Common myeloid progenitor, CD34-positive (primary cell): ENCODE measurements at regions not wholly inside any gene's neighbourhood (a gene's known extent, or its start where the extent isn't known, plus 50 kb on each side); places are given as distances from the start of the nearest gene placed in this dataset.

Experiments
- CTCF ChIA-PET: fragments of 350-600 bp; sonication (Branson Sonifier 250); formaldehyde crosslinking; loops from one replicate; lab custom pipeline; 2021; ENCODE audit warnings: antibody characterized with exemption; lab: Charles Lee
- POLR2A ChIA-PET: fragments of 350-600 bp; sonication (Branson Sonifier 250); formaldehyde crosslinking; loops from one replicate; lab custom pipeline; 2021; ENCODE audit warnings: antibody characterized with exemption; lab: Charles Lee
- DNase-seq, 3 donors: peaks; one replicate each; pipeline versions ENCODE4 v3.0.0 to v3.0.0-alpha.2; 2013
- H3K27ac ChIP-seq, 2 experiments: 1 replicate in 1 of 2; 2 replicates in 1 of 2; pipeline ENCODE4 v1.7.0; 2013; ENCODE audit warnings: inconsistent platforms in 2 of 2, low read length in 2 of 2, mild to moderate bottlenecking in 2 of 2, low read depth in 1 of 2, moderate library complexity in 1 of 2; ENCODE audit not compliant: severe bottlenecking in 2 of 2, insufficient read depth in 1 of 2, poor library complexity in 1 of 2
- H3K27me3 ChIP-seq, 5 experiments: replicated peaks in 2 of 5; 1 replicate in 3 of 5; 2 replicates in 2 of 5; pipeline versions ENCODE4 v1.6.1 to v1.7.0; 2013; ENCODE audit warnings: low read length in 4 of 5, mild to moderate bottlenecking in 2 of 5, moderate library complexity in 2 of 5, inconsistent platforms in 1 of 5; ENCODE audit not compliant: insufficient read depth in 5 of 5, control insufficient read depth in 4 of 5
- H3K36me3 ChIP-seq, 4 experiments: 1 replicate in 2 of 4; 2 replicates in 2 of 4; pipeline versions ENCODE4 v1.6.1 to v1.7.0; 2013; ENCODE audit warnings: low read length in 3 of 4, control low read depth in 1 of 4, mild to moderate bottlenecking in 1 of 4; ENCODE audit not compliant: control insufficient read depth in 4 of 4, insufficient read depth in 4 of 4
- H3K4me1 ChIP-seq, 4 experiments: 1 replicate in 3 of 4; 2 replicates in 1 of 4; pipeline versions ENCODE4 v1.6.1 to v1.7.1; 2013; ENCODE audit warnings: low read length in 3 of 4, mild to moderate bottlenecking in 3 of 4, control low read depth in 1 of 4, inconsistent platforms in 1 of 4, moderate library complexity in 1 of 4; ENCODE audit not compliant: control insufficient read depth in 4 of 4, insufficient read depth in 4 of 4; ENCODE audit errors: control extremely low read depth in 1 of 4
- H3K4me3 ChIP-seq, 7 experiments: 1 replicate in 4 of 7; 2 replicates in 3 of 7; pipeline versions ENCODE4 v1.5.1 to v1.7.0; 2013; ENCODE audit warnings: mild to moderate bottlenecking in 7 of 7, low read length in 6 of 7, moderate library complexity in 6 of 7, inconsistent platforms in 2 of 7, low read depth in 2 of 7, control low read depth in 1 of 7; ENCODE audit not compliant: insufficient read depth in 4 of 7, control insufficient read depth in 1 of 7; ENCODE audit errors: extremely low read depth in 1 of 7
- H3K9me3 ChIP-seq, 5 experiments: 1 replicate in 4 of 5; 2 replicates in 1 of 5; pipeline versions ENCODE4 v1.6.1 to v1.7.1; 2013; ENCODE audit warnings: low read length in 4 of 5, mild to moderate bottlenecking in 2 of 5, inconsistent platforms in 1 of 5, low read depth in 1 of 5, moderate library complexity in 1 of 5; ENCODE audit not compliant: control insufficient read depth in 4 of 5, insufficient read depth in 2 of 5; ENCODE audit errors: control extremely low read depth in 1 of 5
- WGBS: methylation state at CpG from one replicate; pipeline ENCODE4 v1.1.5; 2013; ENCODE audit not compliant: insufficient coverage; 5-methylcytosine and 5-hydroxymethylcytosine counted together

DNA sequence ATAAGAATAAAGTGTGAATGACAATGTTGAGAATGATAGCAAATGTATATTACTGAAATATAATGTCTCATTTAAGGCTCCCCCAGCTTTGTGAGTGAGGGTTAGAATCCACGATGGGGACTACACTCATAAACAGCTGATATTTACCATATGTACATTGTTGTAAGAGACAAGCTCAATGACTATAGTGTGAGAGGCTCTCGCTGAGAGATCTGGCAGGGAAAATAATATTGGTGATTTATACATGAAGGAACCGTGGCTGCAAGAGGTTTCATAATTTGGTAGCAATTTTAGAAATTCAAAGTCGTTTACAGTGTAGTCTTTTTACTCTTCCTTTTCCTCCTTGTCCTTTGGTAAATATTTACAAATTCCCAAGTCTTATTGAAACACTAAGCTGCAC is 342.2 kb upstream of the AKR1E2 start:
- Histone ChIP-seq H3K4me1 (no peaks in the 10 kb centered on the region), H3K9me3 (peaks cover 0 to 3% (median 1%) of the 10 kb centered on the region in 5 experiments), H3K27ac (no peak overlapping the region), H3K36me3 (no peaks in the 10 kb centered on the region), H3K27me3 (no peaks in the 10 kb centered on the region), H3K4me3 (no peak overlapping the region)
- CTCF ChIA-PET = no interaction called here
- POLR2A ChIA-PET = no interaction called here
- 100% methylated on average over 1 of the region's 4 CpGs for WGBS
- no peak for DNase-seq

DNA sequence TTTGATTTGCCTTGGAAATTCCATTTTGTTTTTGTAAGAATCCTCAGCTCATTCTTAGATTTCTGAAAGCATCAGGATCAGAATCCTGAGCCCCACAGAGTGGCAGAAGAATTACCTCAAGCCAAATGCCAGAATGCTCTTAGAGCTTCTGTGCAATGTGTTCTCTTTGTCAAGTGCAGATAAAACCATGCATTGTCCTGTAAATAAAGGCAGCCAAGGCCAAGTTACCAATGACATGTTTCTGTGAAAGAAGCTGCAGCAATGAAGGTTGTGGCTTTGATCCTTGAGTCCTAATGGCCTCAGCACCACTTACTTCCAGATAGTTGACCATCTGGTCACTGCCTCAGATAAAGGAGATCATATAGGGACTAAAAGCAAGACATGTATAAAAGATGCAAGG is 343.3 kb upstream of the AKR1E2 start:
- Histone ChIP-seq H3K9me3 (peaks cover 0 to 3% (median 1%) of the 10 kb centered on the region in 5 experiments), H3K36me3 (no peaks in the 10 kb centered on the region), H3K27ac (no peak overlapping the region), H3K27me3 (no peaks in the 10 kb centered on the region), H3K4me3 (no peak overlapping the region), H3K4me1 (no peaks in the 10 kb centered on the region)
- CTCF ChIA-PET = no interaction called here
- no peak for DNase-seq
- POLR2A ChIA-PET = no interaction called here

GRCh38 chr10:4481192-4481591 is 344.8 kb upstream of the AKR1E2 start:
- H3K27ac ChIP-seq = no peak overlapping the region
- ChIA-PET POLR2A (no interaction called here), CTCF (no interaction called here)
- H3K4me3 ChIP-seq = no peak overlapping the region
- peaks cover 0 to 3% (median 0%) of the 10 kb centered on the region in 5 experiments for H3K9me3 ChIP-seq
- no peak for DNase-seq
- H3K36me3 ChIP-seq = no peaks in the 10 kb centered on the region
- no peaks in the 10 kb centered on the region for H3K27me3 ChIP-seq
- H3K4me1 ChIP-seq = no peaks in the 10 kb centered on the region

DNA sequence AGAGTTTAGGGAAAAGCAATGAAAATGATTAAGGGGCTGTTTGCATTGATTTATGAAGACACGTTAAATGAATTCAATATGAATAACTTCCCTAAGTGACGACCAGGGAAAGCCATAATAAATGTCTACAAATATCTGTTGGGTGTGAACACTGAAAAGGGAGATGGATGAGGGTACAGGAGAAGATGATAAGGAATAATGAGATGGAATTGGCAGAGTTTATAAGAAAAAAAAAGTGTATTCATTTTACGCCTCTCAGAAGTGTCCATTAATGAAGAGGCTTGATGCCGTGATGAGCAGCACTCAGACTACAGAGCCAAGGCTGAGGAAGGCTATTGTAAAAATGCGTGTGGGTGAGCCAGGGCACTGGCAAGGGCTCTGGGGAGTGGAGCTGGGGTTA is 346.7 kb upstream of the AKR1E2 start:
- Histone ChIP-seq H3K4me3 (no peak overlapping the region), H3K27me3 (no peaks in the 10 kb centered on the region), H3K4me1 (no peaks in the 10 kb centered on the region), H3K9me3 (peaks cover 0 to 3% (median 0%) of the 10 kb centered on the region in 5 experiments), H3K27ac (no peak overlapping the region), H3K36me3 (no peaks in the 10 kb centered on the region)
- ChIA-PET POLR2A (no interaction called here), CTCF (no interaction called here)
- no peak for DNase-seq
- 100% methylated on average over 5 of the region's 5 CpGs for WGBS

DNA sequence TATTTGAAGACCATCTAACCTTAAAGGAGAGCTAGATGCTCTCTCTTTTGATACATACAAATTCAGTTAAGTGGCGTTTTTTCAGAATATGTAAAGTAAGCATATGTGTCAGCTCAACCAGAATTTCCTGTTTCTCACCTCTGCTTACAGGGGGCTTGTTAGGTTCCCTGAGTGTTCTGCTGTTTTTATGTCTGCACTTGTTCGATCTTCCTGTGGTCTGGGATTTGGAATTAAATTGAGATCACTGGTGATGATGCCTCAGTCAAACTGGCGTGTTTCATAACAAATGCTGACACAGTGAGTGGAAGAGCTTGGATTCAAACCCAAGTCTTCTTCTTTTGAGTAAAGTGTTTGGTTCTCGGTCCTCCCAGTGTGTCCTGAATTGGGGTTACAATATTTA is 348.3 kb upstream of the AKR1E2 start:
- Histone ChIP-seq H3K27ac (no peak overlapping the region), H3K4me3 (no peak overlapping the region), H3K9me3 (peaks cover 0 to 3% (median 0%) of the 10 kb centered on the region in 5 experiments), H3K36me3 (no peaks in the 10 kb centered on the region), H3K4me1 (no peaks in the 10 kb centered on the region), H3K27me3 (no peaks in the 10 kb centered on the region)
- WGBS = no CpG with 5 or more reads among the region's 4 CpGs
- peak in 1 of 3 donors; percentile 5 for DNase-seq
- POLR2A ChIA-PET = no interaction called here
- CTCF ChIA-PET = no interaction called here

- Histone ChIP-seq H3K36me3 (no peaks in the 10 kb centered on the region), H3K9me3 (peaks cover 0 to 3% (median 0%) of the 10 kb centered on the region in 5 experiments), H3K4me3 (no peak overlapping the region), H3K27me3 (no peaks in the 10 kb centered on the region), H3K4me1 (no peaks in the 10 kb centered on the region), H3K27ac (no peak overlapping the region)
- 99% methylated on average over 13 of the region's 13 CpGs for WGBS
- POLR2A ChIA-PET = no interaction called here
- no peak for DNase-seq
- CTCF ChIA-PET = no interaction called here
Measured at GRCh38 chr10:4475827-4476490, 350.0 kb upstream of the AKR1E2 start.

DNA sequence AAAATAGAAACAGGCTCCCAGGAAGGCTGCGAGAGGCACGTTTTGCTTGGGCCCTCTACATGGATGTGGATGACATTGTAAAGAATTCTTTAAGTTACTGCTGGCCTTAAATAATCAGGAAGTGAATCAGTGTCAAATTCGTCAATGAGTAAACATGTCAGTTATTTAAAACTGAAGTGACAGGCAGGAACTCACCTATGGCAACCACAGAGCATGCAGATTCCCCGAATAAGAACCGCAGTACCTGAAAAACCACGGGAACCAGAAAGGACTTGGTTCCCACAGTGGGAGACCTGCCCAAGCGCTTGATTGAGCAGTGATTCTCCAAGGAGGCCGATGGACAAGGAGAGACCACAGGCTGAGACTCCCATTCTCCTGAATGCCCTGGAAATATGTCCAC is 351.2 kb upstream of the AKR1E2 start:
- H3K27ac ChIP-seq = no peak overlapping the region

More for the DNA sequence above, 351.2 kb upstream of the AKR1E2 start:
- H3K36me3 ChIP-seq = no peaks in the 10 kb centered on the region
- POLR2A ChIA-PET = no interaction called here
- peaks cover 0 to 3% (median 0%) of the 10 kb centered on the region in 5 experiments for H3K9me3 ChIP-seq
- H3K27me3 ChIP-seq = no peaks in the 10 kb centered on the region
- CTCF ChIA-PET = no interaction called here
- DNase-seq = no peak
- no peaks in the 10 kb centered on the region for H3K4me1 ChIP-seq
- 76% methylated on average over 7 of the region's 8 CpGs for WGBS
- H3K4me3 ChIP-seq = no peak overlapping the region
